Spleen (tissue), 11 donors: ENCODE measurements at regions not wholly inside any gene's neighbourhood (a gene's known extent, or its start where the extent isn't known, plus 50 kb on each side); places are given as distances from the start of the nearest gene placed in this dataset.
A peak's percentile ranks its signal among the peaks of the same experiment; 100 is the strongest.

Source experiments
- DNase-seq: peaks from one replicate; pipeline ENCODE4 v3.0.0-alpha.2; 2020
- H3K27ac ChIP-seq, 8 donors: fragments of 200-600 bp; sonication (generic) in 7 of 8; 1 replicate in 4 of 8; 2 replicates in 4 of 8; pipeline versions ENCODE4 v1.5.0 to v1.8.0; 2016 to 2021; ENCODE audit warnings: inconsistent platforms in 4 of 8, mild to moderate bottlenecking in 4 of 8, moderate library complexity in 1 of 8
- H3K27me3 ChIP-seq, 7 donors: fragments of 200-600 bp; sonication (generic) in 6 of 7; replicated peaks in 1 of 7; 1 replicate in 4 of 7; 2 replicates in 3 of 7; pipeline versions ENCODE4 v1.5.0 to v1.8.0; 2016 to 2021; ENCODE audit warnings: inconsistent platforms in 3 of 7, mild to moderate bottlenecking in 1 of 7
- H3K36me3 ChIP-seq, 6 donors: fragments of 200-600 bp; sonication (generic) in 5 of 6; 1 replicate in 4 of 6; 2 replicates in 2 of 6; pipeline versions ENCODE4 v1.5.0 to v1.8.0; 2016 to 2021; ENCODE audit warnings: inconsistent platforms in 2 of 6
- H3K4me1 ChIP-seq, 6 donors: fragments of 200-600 bp; sonication (generic) in 5 of 6; 1 replicate in 3 of 6; 2 replicates in 3 of 6; pipeline versions ENCODE4 v1.5.0 to v1.8.0; 2016 to 2021; ENCODE audit warnings: inconsistent platforms in 3 of 6
- H3K4me3 ChIP-seq, 8 donors: fragments of 200-600 bp; sonication (generic) in 7 of 8; 1 replicate in 4 of 8; 2 replicates in 4 of 8; pipeline versions ENCODE4 v1.5.0 to v1.8.0; 2016 to 2021; ENCODE audit warnings: inconsistent platforms in 4 of 8, mild to moderate bottlenecking in 4 of 8, moderate library complexity in 2 of 8
- H3K9me3 ChIP-seq, 8 donors: fragments of 200-600 bp; sonication (generic) in 7 of 8; 1 replicate in 4 of 8; 2 replicates in 4 of 8; pipeline versions ENCODE4 v1.5.0 to v1.8.0; 2016 to 2021; ENCODE audit warnings: inconsistent platforms in 4 of 8
- POLR2A ChIP-seq, 3 donors: fragments of 450-650 bp; IDR thresholded peaks; one replicate each; pipeline ENCODE4 v1.5.1; 2017; ENCODE audit warnings: antibody characterized with exemption in 3 of 3, mild to moderate bottlenecking in 1 of 3
- POLR2AphosphoS5 ChIP-seq, 3 donors: sonication (generic); formaldehyde crosslinking; IDR thresholded peaks; one replicate each; pipeline ENCODE4 v1.5.1; 2017; ENCODE audit warnings: antibody characterized with exemption in 3 of 3
- WGBS, 5 donors: extraction: QIAGEN DNeasy Blood & Tissue Kit in 3 of 5; methylation state at CpG; one replicate each; pipeline versions ENCODE4 v1.1.5 to v1.1.7; 2013 to 2018; 5-methylcytosine and 5-hydroxymethylcytosine counted together
- intact Hi-C: fragments of 100-400 bp; cut with DNase I; formaldehyde crosslinking; loops from one replicate; pipeline ENCODE4 v1.15.0; 2023; ENCODE audit warnings: low total_unique reads
- TF ChIP-seq, protein P1 (sequence below), 11 experiments: fragments of 200-600 bp in 7 of 11; fragments of 450-650 bp in 4 of 11; sonication (generic) in 4 of 11; IDR thresholded peaks in 8 of 11; conservative IDR thresholded peaks in 3 of 11; 1 replicate in 7 of 11; 2 replicates in 4 of 11; pipeline versions ENCODE4 v1.4.0 to v1.8.0; 2016 to 2021; ENCODE audit warnings: antibody characterized with exemption in 11 of 11, inconsistent platforms in 4 of 11, mild to moderate bottlenecking in 1 of 11
- donor health status: healthy with polysubstance abuse.
- donor health status: DM: no; HTN: no; CAD: no; lungs with moderate emphysema.
- donor health status: DM: no; HTN: no; CAD: no.
- donor health status: Bipolar disorder and iron deficiency.
- donor health status: healthy.
- donor health status: DM: no; HTN: no; CAD: no.
- donor health status: DM: yes; HTN: yes; CAD: no.

DNA sequence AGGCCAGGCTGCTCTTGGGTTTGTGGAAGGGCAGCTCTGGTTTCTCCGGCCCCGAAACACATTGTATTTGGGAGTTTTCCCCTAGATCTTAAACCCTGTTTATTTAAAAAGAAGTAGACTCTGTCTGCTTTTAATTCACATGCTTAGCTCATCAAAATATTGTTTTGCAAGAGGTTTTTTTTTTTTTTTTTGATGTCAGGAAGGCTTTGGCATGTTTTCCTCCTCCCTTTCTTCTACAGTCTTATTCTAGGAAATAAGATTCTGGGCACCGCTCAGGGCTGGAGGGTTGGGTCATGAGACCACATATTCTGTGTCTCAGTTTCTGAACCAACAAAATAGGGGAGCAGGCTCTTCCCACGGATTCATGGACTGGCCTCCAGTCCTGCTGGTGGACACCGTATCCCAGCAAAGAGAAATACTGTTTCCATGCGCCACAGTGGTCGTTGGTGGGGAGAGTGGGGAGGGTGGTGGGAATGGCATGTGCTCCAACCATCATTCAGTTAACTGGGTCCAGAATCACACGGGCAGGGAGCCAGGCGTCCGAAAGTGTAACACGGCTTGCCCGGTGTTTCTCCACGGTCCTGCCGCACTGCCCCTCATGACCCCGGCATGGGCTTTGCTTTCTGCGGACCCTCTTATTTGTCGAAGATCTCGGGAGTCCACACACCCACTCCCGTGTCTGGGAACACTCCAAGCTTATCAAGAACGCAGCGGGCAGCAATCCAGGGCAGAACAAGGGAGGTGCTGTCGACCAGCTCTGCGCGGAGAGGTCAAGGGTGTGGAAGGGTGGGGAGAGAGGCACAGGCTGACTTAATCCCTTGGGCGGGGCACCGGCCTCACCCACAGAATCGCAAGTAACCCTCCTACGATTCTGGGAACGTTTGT lies 176.7 kb downstream of the GLI2 start:
- Histone ChIP-seq H3K27me3 (peaks cover 0 to 50% (median 0%) of the 10 kb centered on the region in 7 donors), H3K27ac (peak overlapping the region in 4 of 8 donors; percentile 46 to 60 (median 49)), H3K4me1 (peaks cover 8 to 34% (median 19%) of the 10 kb centered on the region in 6 donors), H3K4me3 (no peak overlapping the region), H3K9me3 (no peaks in the 10 kb centered on the region), H3K36me3 (no peaks in the 10 kb centered on the region)
- intact Hi-C loops, result no loop called here
- TF ChIP-seq, protein P1, sequence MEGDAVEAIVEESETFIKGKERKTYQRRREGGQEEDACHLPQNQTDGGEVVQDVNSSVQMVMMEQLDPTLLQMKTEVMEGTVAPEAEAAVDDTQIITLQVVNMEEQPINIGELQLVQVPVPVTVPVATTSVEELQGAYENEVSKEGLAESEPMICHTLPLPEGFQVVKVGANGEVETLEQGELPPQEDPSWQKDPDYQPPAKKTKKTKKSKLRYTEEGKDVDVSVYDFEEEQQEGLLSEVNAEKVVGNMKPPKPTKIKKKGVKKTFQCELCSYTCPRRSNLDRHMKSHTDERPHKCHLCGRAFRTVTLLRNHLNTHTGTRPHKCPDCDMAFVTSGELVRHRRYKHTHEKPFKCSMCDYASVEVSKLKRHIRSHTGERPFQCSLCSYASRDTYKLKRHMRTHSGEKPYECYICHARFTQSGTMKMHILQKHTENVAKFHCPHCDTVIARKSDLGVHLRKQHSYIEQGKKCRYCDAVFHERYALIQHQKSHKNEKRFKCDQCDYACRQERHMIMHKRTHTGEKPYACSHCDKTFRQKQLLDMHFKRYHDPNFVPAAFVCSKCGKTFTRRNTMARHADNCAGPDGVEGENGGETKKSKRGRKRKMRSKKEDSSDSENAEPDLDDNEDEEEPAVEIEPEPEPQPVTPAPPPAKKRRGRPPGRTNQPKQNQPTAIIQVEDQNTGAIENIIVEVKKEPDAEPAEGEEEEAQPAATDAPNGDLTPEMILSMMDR (IDR thresholded peaks at IDR 0.05 in 8 of 11, conservative IDR thresholded peaks at IDR 0.05 in 3 of 11), result no peak
- TF ChIP-seq POLR2A (IDR thresholded peaks at IDR 0.05) (no peak), POLR2AphosphoS5 (IDR thresholded peaks at IDR 0.05) (no peak)
- 74 to 87% (median 79%) methylated on average over 29 of the region's 29 CpGs for WGBS, 5 donors
- DNase-seq, result no peak

DNA sequence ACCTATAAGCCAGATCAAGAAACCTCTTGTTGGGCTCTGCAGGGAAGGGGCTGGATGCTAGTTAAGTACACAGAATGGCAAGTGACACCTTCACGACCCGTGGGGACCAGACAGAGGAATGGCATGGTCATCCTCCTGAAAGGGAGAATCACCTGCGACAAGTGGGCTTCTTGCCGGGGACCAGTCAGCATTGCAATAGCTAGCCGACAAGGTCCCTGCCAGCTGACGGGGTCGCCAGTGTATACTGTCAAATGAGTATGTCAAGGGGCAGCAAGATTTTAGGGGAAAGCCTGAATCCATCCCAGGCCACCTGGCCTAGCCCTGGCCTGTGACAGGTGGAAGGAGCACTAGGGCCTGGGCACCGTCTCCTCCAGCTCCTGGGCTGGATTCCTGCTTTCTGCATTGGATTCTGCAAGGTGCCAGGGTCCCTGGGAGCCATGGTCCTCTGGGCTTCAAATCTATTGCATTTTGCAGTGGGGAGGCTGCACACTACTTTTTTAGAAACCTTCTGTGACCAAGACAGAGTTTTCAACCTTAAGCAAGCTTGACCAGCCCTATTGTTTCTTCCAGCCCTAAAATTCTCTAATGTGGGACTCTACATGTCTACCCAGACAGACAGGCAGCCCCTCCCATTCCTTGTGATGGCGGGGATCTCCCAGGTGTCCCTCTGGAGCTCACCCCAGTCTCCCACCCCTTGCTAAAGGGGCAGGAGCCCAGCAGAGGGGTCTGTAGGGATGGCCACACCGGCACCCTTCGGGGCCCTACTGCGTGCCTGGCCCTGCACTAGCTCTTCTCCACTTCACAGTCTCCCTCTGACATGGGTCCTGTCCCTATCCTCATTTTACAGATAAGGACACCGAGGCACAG lies 178.5 kb downstream of the GLI2 start:
- TF ChIP-seq, protein P1 (IDR thresholded peaks at IDR 0.05 in 8 of 11, conservative IDR thresholded peaks at IDR 0.05 in 3 of 11), result no peak
- no peak for TF ChIP-seq POLR2AphosphoS5 (IDR thresholded peaks at IDR 0.05)
- TF ChIP-seq POLR2A (IDR thresholded peaks at IDR 0.05), result no peak
- DNase-seq, result no peak
- intact Hi-C loops, result no loop called here
- Histone ChIP-seq H3K27ac (peak overlapping the region in 2 of 8 donors; percentile 8 to 34), H3K4me1 (peaks cover 8 to 34% (median 19%) of the 10 kb centered on the region in 6 donors), H3K27me3 (peaks cover 0 to 42% (median 0%) of the 10 kb centered on the region in 7 donors), H3K36me3 (no peaks in the 10 kb centered on the region), H3K4me3 (no peak overlapping the region), H3K9me3 (no peaks in the 10 kb centered on the region)
- 84 to 90% (median 87%) methylated on average over 9 to 13 of the region's 13 CpGs for WGBS, 5 donors

DNA sequence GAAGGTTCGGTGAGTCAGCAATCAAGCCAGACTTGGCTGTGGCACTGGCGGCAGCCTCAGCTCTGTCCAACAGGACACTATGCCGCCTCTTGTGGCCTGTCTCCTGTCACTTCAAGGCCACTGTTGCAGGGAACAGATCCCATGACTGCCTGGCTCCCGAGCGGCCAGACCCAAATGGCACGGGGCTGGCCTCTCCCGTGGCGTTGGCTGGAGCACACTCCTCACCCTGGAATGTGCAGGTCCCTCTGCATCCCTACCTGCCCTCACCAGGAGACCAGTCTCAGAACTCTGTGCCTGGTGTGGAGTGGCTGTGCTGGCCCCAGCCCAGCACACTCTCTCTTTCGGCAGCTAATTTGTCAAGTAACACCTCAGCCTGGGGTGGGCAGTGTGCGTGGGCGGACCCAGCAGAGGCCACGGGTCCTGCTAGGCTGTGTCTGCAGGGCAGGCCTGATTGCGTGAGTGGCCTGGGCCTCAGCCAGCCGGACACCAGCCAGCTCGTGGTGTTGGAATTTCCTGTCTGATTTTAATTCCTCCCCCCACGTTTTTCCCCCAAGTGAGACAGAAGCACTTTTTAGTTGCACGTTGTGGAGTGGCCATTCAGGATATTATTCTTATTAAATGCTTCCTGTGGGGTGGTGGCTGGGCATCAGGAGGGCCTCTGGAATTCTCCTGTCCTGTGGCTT lies 179.3 kb downstream of the GLI2 start:
- H3K9me3 ChIP-seq, result no peaks in the 10 kb centered on the region
- H3K4me1 ChIP-seq, result peaks cover 8 to 34% (median 19%) of the 10 kb centered on the region in 6 donors
- 40 to 58% (median 52%) methylated on average over 11 to 17 of the region's 17 CpGs for WGBS, 5 donors
- no peaks in the 10 kb centered on the region for H3K36me3 ChIP-seq
- intact Hi-C loops, result no loop called here
- DNase-seq, result no peak
- H3K27ac ChIP-seq, result peak overlapping the region in 3 of 8 donors; percentile 7 to 34 (median 8)
- no peak overlapping the region for H3K4me3 ChIP-seq
- TF ChIP-seq, protein P1 (IDR thresholded peaks at IDR 0.05 in 8 of 11, conservative IDR thresholded peaks at IDR 0.05 in 3 of 11), result peak in 1 of 11 experiments; percentile 15
- no peak for TF ChIP-seq POLR2A (IDR thresholded peaks at IDR 0.05)
- peak; percentile 56 to 80 (median 74) for TF ChIP-seq POLR2AphosphoS5 (IDR thresholded peaks at IDR 0.05)
- peaks cover 0 to 48% (median 0%) of the 10 kb centered on the region in 7 donors for H3K27me3 ChIP-seq
